B cell (primary cell): ENCODE measurements at regions not wholly inside any gene's neighbourhood (a gene's known extent, or its start where the extent isn't known, plus 50 kb on each side); places are given as distances from the start of the nearest gene placed in this dataset.

ENCODE experiments used
- ATAC-seq: fragments of 200-7000 bp; cut with Tn5 transposase; one replicate; pipeline ENCODE4 v1.10.0; 2021; ENCODE audit warnings: low read depth, mild to moderate bottlenecking, moderate number of reproducible peaks, moderate library complexity
- CTCF ChIA-PET: fragments of 350-600 bp; sonication (Branson Sonifier 250); formaldehyde crosslinking; loops from one replicate; lab custom pipeline; 2021; ENCODE audit warnings: antibody characterized with exemption, inconsistent platforms; lab: Charles Lee
- POLR2A ChIA-PET: fragments of 350-600 bp; sonication (Branson Sonifier 250); formaldehyde crosslinking; loops from one replicate; lab custom pipeline; 2021; ENCODE audit warnings: antibody characterized with exemption; lab: Charles Lee
- DNase-seq: peaks from one replicate; pipeline ENCODE4 v3.0.0; 2013
- H2AFZ ChIP-seq: 2 replicates; pipeline ENCODE4 v1.6.1; 2012; ENCODE audit warnings: mild to moderate bottlenecking, low read depth, low read length; ENCODE audit not compliant: insufficient read depth, poor library complexity, severe bottlenecking
- H3K27ac ChIP-seq, 2 donors: 1 replicate in 1 of 2; 2 replicates in 1 of 2; pipeline ENCODE4 v1.5.1; 2012 to 2013; ENCODE audit warnings: low read length in 2 of 2, mild to moderate bottlenecking in 2 of 2, moderate library complexity in 1 of 2
- H3K27me3 ChIP-seq, 4 experiments: fragments of 200-600 bp in 1 of 4; sonication (generic) in 1 of 4; replicated peaks in 1 of 4; 1 replicate in 2 of 4; 2 replicates in 2 of 4; pipeline versions ENCODE4 v1.6.1 to v1.7.0; 2013 to 2016; ENCODE audit warnings: low read length in 3 of 4, mild to moderate bottlenecking in 2 of 4, mixed read lengths in 1 of 4, moderate library complexity in 1 of 4; ENCODE audit not compliant: insufficient read depth in 4 of 4, control insufficient read depth in 3 of 4; ENCODE audit errors: control extremely low read depth in 1 of 4
- H3K36me3 ChIP-seq, 2 experiments: replicated peaks in 1 of 2; 1 replicate in 1 of 2; 2 replicates in 1 of 2; pipeline versions ENCODE4 v1.6.1 to v1.7.1; 2013; ENCODE audit warnings: low read length in 1 of 2; ENCODE audit not compliant: insufficient read depth in 2 of 2, control insufficient read depth in 1 of 2; ENCODE audit errors: control extremely low read depth in 1 of 2, extremely low read depth in 1 of 2
- H3K4me1 ChIP-seq, 2 donors: fragments of 200-600 bp in 1 of 2; sonication (generic) in 1 of 2; 1 replicate in 1 of 2; 2 replicates in 1 of 2; pipeline versions ENCODE4 v1.5.1 to v1.6.1; 2013 to 2017; ENCODE audit warnings: low read length in 2 of 2; ENCODE audit not compliant: control insufficient read depth in 2 of 2, insufficient read depth in 2 of 2
- H3K4me2 ChIP-seq: replicated peaks from 2 replicates; pipeline ENCODE3; 2012; ENCODE audit warnings: mild to moderate bottlenecking, low read depth, low read length; ENCODE audit not compliant: poor library complexity, severe bottlenecking
- H3K4me3 ChIP-seq, 5 experiments: fragments of 200-600 bp in 1 of 5; sonication (generic) in 1 of 5; 1 replicate in 3 of 5; 2 replicates in 2 of 5; pipeline versions ENCODE4 v1.5.1 to v1.7.0; 2011 to 2016; ENCODE audit warnings: low read length in 4 of 5, mild to moderate bottlenecking in 4 of 5, low read depth in 2 of 5, control low read depth in 1 of 5, moderate library complexity in 1 of 5; ENCODE audit not compliant: insufficient read depth in 1 of 5; ENCODE audit errors: control extremely low read depth in 1 of 5, extremely low read depth in 1 of 5
- H3K79me2 ChIP-seq: fragments of 200-600 bp; sonication (generic); one replicate; pipeline ENCODE4 v1.6.0; 2016; ENCODE audit warnings: low read length; ENCODE audit not compliant: control insufficient read depth, insufficient read depth
- H3K9ac ChIP-seq: fragments of 200-600 bp; sonication (generic); 2 replicates; pipeline ENCODE4 v1.6.1; 2017; ENCODE audit warnings: mild to moderate bottlenecking, low read length, moderate library complexity
- H3K9me3 ChIP-seq, 3 donors: one replicate each; pipeline versions ENCODE4 v1.6.1 to v1.7.1; 2013; ENCODE audit warnings: low read length in 2 of 3; ENCODE audit not compliant: control insufficient read depth in 2 of 3, insufficient read depth in 1 of 3; ENCODE audit errors: control extremely low read depth in 1 of 3
- H4K20me1 ChIP-seq: 2 replicates; pipeline ENCODE4 v1.6.0; 2012; ENCODE audit warnings: mild to moderate bottlenecking, low read length; ENCODE audit not compliant: insufficient read depth, control insufficient read depth, poor library complexity, severe bottlenecking
- H3K27ac Mint-ChIP-seq: one replicate; pipeline ENCODE4 v1.8.0; 2021; ENCODE audit warnings: mixed read lengths
- H3K27me3 Mint-ChIP-seq: one replicate; pipeline ENCODE4 v1.8.0; 2021; ENCODE audit warnings: mixed read lengths
- H3K4me1 Mint-ChIP-seq: one replicate; pipeline ENCODE4 v1.8.0; 2021; ENCODE audit warnings: mixed read lengths
- H3K4me3 Mint-ChIP-seq: one replicate; pipeline ENCODE4 v1.8.0; 2021; ENCODE audit warnings: mixed read lengths
- H3K9me3 Mint-ChIP-seq: one replicate; pipeline ENCODE4 v1.8.0; 2022; ENCODE audit warnings: mixed read lengths; ENCODE audit not compliant: insufficient read depth
- CTCF ChIP-seq: fragments of 200-600 bp; IDR thresholded peaks from one replicate; pipeline ENCODE4 v1.8.0; 2022; ENCODE audit warnings: antibody characterized with exemption, mild to moderate bottlenecking
- EZH2 ChIP-seq: IDR thresholded peaks from 2 replicates; pipeline ENCODE4 v1.6.1; 2012; ENCODE audit warnings: borderline replicate concordance, low read depth, mild to moderate bottlenecking, moderate library complexity, low read length; ENCODE audit not compliant: insufficient read depth, poor library complexity, severe bottlenecking
- WGBS: methylation state at CpG from one replicate; pipeline ENCODE4 v1.1.5; 2013; ENCODE audit warnings: missing lambda C conversion rate; ENCODE audit not compliant: insufficient coverage; 5-methylcytosine and 5-hydroxymethylcytosine counted together
- intact Hi-C: fragments of 100-400 bp; cut with micrococcal nuclease; formaldehyde crosslinking; loops from one replicate; pipeline ENCODE4 v1.10.0; 2022

- no peaks in the 10 kb centered on the region for H3K4me1 Mint-ChIP-seq
- no peaks in the 10 kb centered on the region for H3K4me1 ChIP-seq
- no peak overlapping the region for H3K27ac ChIP-seq
- no peaks in the 10 kb centered on the region for H3K36me3 ChIP-seq
- H3K4me3 Mint-ChIP-seq = no peak overlapping the region
- DNase-seq = no peak
- no peak for ATAC-seq
- no peak overlapping the region for H3K4me3 ChIP-seq
- H3K9me3 ChIP-seq = no peaks in the 10 kb centered on the region
- no peak overlapping the region for H3K27ac Mint-ChIP-seq
- no peak for TF ChIP-seq CTCF
- 86% methylated on average over 2 of the region's 3 CpGs for WGBS
- H3K4me2 ChIP-seq = no peak overlapping the region
- H4K20me1 ChIP-seq = no peaks in the 10 kb centered on the region
- H3K79me2 ChIP-seq = no peaks in the 10 kb centered on the region
- CTCF ChIA-PET = no interaction called here
- POLR2A ChIA-PET = no interaction called here
- H3K9ac ChIP-seq = no peak overlapping the region
- no peaks in the 10 kb centered on the region for H3K27me3 Mint-ChIP-seq
- no peaks in the 10 kb centered on the region for H3K27me3 ChIP-seq
- H3K9me3 Mint-ChIP-seq = no peaks in the 10 kb centered on the region
- intact Hi-C loops = no loop called here
- H2AFZ ChIP-seq = no peak overlapping the region
Measured at GRCh38 chr7:11290863-11291262, 317.2 kb downstream of the PHF14 start.

- no peak overlapping the region for H3K9ac ChIP-seq
- no peaks in the 10 kb centered on the region for H3K4me1 ChIP-seq
- H3K36me3 ChIP-seq = no peaks in the 10 kb centered on the region
- no peak overlapping the region for H3K4me2 ChIP-seq
- no peak for ATAC-seq
- ChIA-PET POLR2A (no interaction called here), CTCF (no interaction called here)
- H3K27ac ChIP-seq = no peak overlapping the region
- no peak overlapping the region for H3K4me3 Mint-ChIP-seq
- no peaks in the 10 kb centered on the region for H3K27me3 Mint-ChIP-seq
- no peaks in the 10 kb centered on the region for H3K4me1 Mint-ChIP-seq
- H3K9me3 ChIP-seq = no peaks in the 10 kb centered on the region
- H2AFZ ChIP-seq = no peak overlapping the region
- WGBS = no CpG with 5 or more reads among the region's 2 CpGs
- no peak overlapping the region for H3K27ac Mint-ChIP-seq
- no peaks in the 10 kb centered on the region for H4K20me1 ChIP-seq
- no peak for DNase-seq
- H3K27me3 ChIP-seq = no peaks in the 10 kb centered on the region
- peaks cover 5% of the 10 kb centered on the region for H3K9me3 Mint-ChIP-seq
- TF ChIP-seq EZH2 (no peak), CTCF (no peak)
- no peaks in the 10 kb centered on the region for H3K79me2 ChIP-seq
- intact Hi-C loops = no loop called here
- no peak overlapping the region for H3K4me3 ChIP-seq
Measured at GRCh38 chr7:11294218-11294617, 320.5 kb downstream of the PHF14 start.
